ENCODE measurements at regions not wholly inside any gene's neighbourhood (a gene's known extent, or its start where the extent isn't known, plus 50 kb on each side); places are given as distances from the start of the nearest gene placed in this dataset.

- Histone ChIP-seq H3K9me3 (no peaks in the 10 kb centered on the region), H3K27ac (no peak overlapping the region), H3K4me1 (peaks cover 0 to 8% (median 0%) of the 10 kb centered on the region in 4 donors), H3K27me3 (no peaks in the 10 kb centered on the region), H3K36me3 (no peaks in the 10 kb centered on the region), H3K4me3 (no peak overlapping the region)
- intact Hi-C loops (cut with DNase I; ENCODE audit: low total_unique reads) (no loop called here), in situ Hi-C loops (cut with MboI; ENCODE audit: low pct_ligation_motif_present in 1 of 4, low pct_unique_long_range_greater_than_20kb in 1 of 4, low sequenced_read_pairs in 3 of 4) (no loop called here)
- peak; percentile 62 for DNase-seq
- 65 to 80% methylated on average over 4 to 10 of the region's 10 CpGs for WGBS, 2 donors (ENCODE audit: low coverage in 1 of 2)
- TF ChIP-seq EP300 (IDR thresholded peaks at IDR 0.05; ENCODE audit: low read depth) (no peak), POLR2A (IDR thresholded peaks at IDR 0.05) (no peak), POLR2AphosphoS5 (IDR thresholded peaks at IDR 0.05) (no peak)
These were observed 130.5 kb upstream of the B3GAT1 start for GRCh38 chr11:134542401-134543165.

- intact Hi-C loops (cut with DNase I; ENCODE audit: low total_unique reads), result no loop called here
These were observed 129.9 kb upstream of the B3GAT1 start for GRCh38 chr11:134541951-134542350.

GRCh38 chr11:134541355-134541754, 129.3 kb upstream of the B3GAT1 start:
- Histone ChIP-seq H3K27me3 (no peaks in the 10 kb centered on the region), H3K4me1 (peaks cover 0 to 8% (median 0%) of the 10 kb centered on the region in 4 donors), H3K9me3 (no peaks in the 10 kb centered on the region), H3K36me3 (no peaks in the 10 kb centered on the region), H3K27ac (no peak overlapping the region), H3K4me3 (no peak overlapping the region)
- no peak for DNase-seq
- no peak for TF ChIP-seq EP300 (IDR thresholded peaks at IDR 0.05; ENCODE audit: low read depth)
- TF ChIP-seq POLR2A (IDR thresholded peaks at IDR 0.05), result no peak
- no peak for TF ChIP-seq POLR2AphosphoS5 (IDR thresholded peaks at IDR 0.05)
- TF ChIP-seq CTCF (IDR thresholded peaks at IDR 0.05), result no peak
- intact Hi-C loops (cut with DNase I; ENCODE audit: low total_unique reads) (no loop called here), in situ Hi-C loops (cut with MboI; ENCODE audit: low pct_ligation_motif_present in 1 of 4, low pct_unique_long_range_greater_than_20kb in 1 of 4, low sequenced_read_pairs in 3 of 4) (no loop called here)
- WGBS, 2 donors (ENCODE audit: low coverage in 1 of 2), result 77% methylated on average over 6 of the region's 6 CpGs; no CpG with 5 or more reads in 1 of the 2 donors

More at GRCh38 chr11:134541951-134542350, 129.9 kb upstream of the B3GAT1 start:
- H3K9me3 ChIP-seq, result no peaks in the 10 kb centered on the region
- WGBS, 2 donors (ENCODE audit: low coverage in 1 of 2), result 93% methylated on average over 4 of the region's 4 CpGs; no CpG with 5 or more reads in 1 of the 2 donors
- DNase-seq, result no peak
- in situ Hi-C loops (cut with MboI; ENCODE audit: low pct_ligation_motif_present in 1 of 4, low pct_unique_long_range_greater_than_20kb in 1 of 4, low sequenced_read_pairs in 3 of 4), result no loop called here
- no peak for TF ChIP-seq POLR2AphosphoS5 (IDR thresholded peaks at IDR 0.05)
- no peak for TF ChIP-seq EP300 (IDR thresholded peaks at IDR 0.05; ENCODE audit: low read depth)
- no peak for TF ChIP-seq POLR2A (IDR thresholded peaks at IDR 0.05)
- no peak for TF ChIP-seq CTCF (IDR thresholded peaks at IDR 0.05)
- H3K27ac ChIP-seq, result no peak overlapping the region
- H3K36me3 ChIP-seq, result no peaks in the 10 kb centered on the region
- H3K4me1 ChIP-seq, result peaks cover 0 to 8% (median 0%) of the 10 kb centered on the region in 4 donors
- no peak overlapping the region for H3K4me3 ChIP-seq
- H3K27me3 ChIP-seq, result no peaks in the 10 kb centered on the region

- 80 to 89% methylated on average over 1 to 4 of the region's 4 CpGs for WGBS, 2 donors (ENCODE audit: low coverage in 1 of 2)
- TF ChIP-seq EP300 (IDR thresholded peaks at IDR 0.05; ENCODE audit: low read depth) (no peak), POLR2A (IDR thresholded peaks at IDR 0.05) (no peak), CTCF (IDR thresholded peaks at IDR 0.05) (no peak), POLR2AphosphoS5 (IDR thresholded peaks at IDR 0.05) (no peak)
- Histone ChIP-seq H3K27me3 (no peaks in the 10 kb centered on the region), H3K9me3 (no peaks in the 10 kb centered on the region), H3K27ac (no peak overlapping the region), H3K36me3 (no peaks in the 10 kb centered on the region), H3K4me1 (peaks cover 0 to 8% (median 0%) of the 10 kb centered on the region in 4 donors), H3K4me3 (no peak overlapping the region)
- no peak for DNase-seq
- intact Hi-C loops (cut with DNase I; ENCODE audit: low total_unique reads) (no loop called here), in situ Hi-C loops (cut with MboI; ENCODE audit: low pct_ligation_motif_present in 1 of 4, low pct_unique_long_range_greater_than_20kb in 1 of 4, low sequenced_read_pairs in 3 of 4) (no loop called here)
These were observed 127.2 kb upstream of the B3GAT1 start for GRCh38 chr11:134539285-134539684.
